Astrocyte (in vitro differentiated cells and primary cell): ENCODE measurements at regions not wholly inside any gene's neighbourhood (a gene's known extent, or its start where the extent isn't known, plus 50 kb on each side); places are given as distances from the start of the nearest gene placed in this dataset.

Experiments
- DNase-seq: peaks from one replicate; pipeline ENCODE4 v3.0.0-alpha.2; 2010; ENCODE audit warnings: low read depth
- FAIRE-seq: peaks from 2 replicates; lab custom pipeline; 2011; peaks lifted over from hg19 to GRCh38; lab: Jason Lieb, UNC
- H2AFZ ChIP-seq: 2 replicates; pipeline ENCODE4 v1.6.0; 2012; ENCODE audit warnings: low read depth, low read length, inconsistent platforms
- H3K27ac ChIP-seq: 2 replicates; pipeline ENCODE4 v1.5.1; 2011; ENCODE audit warnings: low read depth, low read length, inconsistent platforms
- H3K27me3 ChIP-seq: 2 replicates; pipeline ENCODE4 v1.6.0; 2011; ENCODE audit warnings: low read length, inconsistent platforms; ENCODE audit not compliant: insufficient read depth
- H3K36me3 ChIP-seq: 2 replicates; pipeline ENCODE4 v1.5.1; 2011; ENCODE audit warnings: low read length, inconsistent platforms; ENCODE audit not compliant: insufficient read depth
- H3K4me1 ChIP-seq: 2 replicates; pipeline ENCODE4 v1.5.1; 2011; ENCODE audit warnings: low read length, inconsistent platforms; ENCODE audit not compliant: insufficient read depth
- H3K4me2 ChIP-seq: 2 replicates; pipeline ENCODE4 v1.6.0; 2012; ENCODE audit warnings: low read length, inconsistent platforms
- H3K4me3 ChIP-seq: 2 replicates; pipeline ENCODE4 v1.5.1; 2011; ENCODE audit warnings: low read depth, mild to moderate bottlenecking, low read length, inconsistent platforms; ENCODE audit not compliant: insufficient read depth
- H3K79me2 ChIP-seq: 2 replicates; pipeline ENCODE4 v1.6.0; 2012; ENCODE audit warnings: mild to moderate bottlenecking, low read length, inconsistent platforms; ENCODE audit not compliant: insufficient read depth
- H3K9ac ChIP-seq: 2 replicates; pipeline ENCODE4 v1.6.0; 2012; ENCODE audit warnings: mild to moderate bottlenecking, low read length, inconsistent platforms
- H3K9me3 ChIP-seq: 2 replicates; pipeline ENCODE4 v1.5.1; 2012; ENCODE audit warnings: low read depth, mild to moderate bottlenecking, low read length, inconsistent platforms; ENCODE audit not compliant: insufficient read depth
- H4K20me1 ChIP-seq: 2 replicates; pipeline ENCODE4 v1.6.0; 2012; ENCODE audit warnings: low read length, inconsistent platforms; ENCODE audit not compliant: insufficient read depth
- H3K27ac Mint-ChIP-seq: one replicate; pipeline ENCODE4 v1.8.0; 2021; ENCODE audit warnings: mild to moderate bottlenecking, mixed read lengths; ENCODE audit not compliant: unreplicated experiment
- H3K27me3 Mint-ChIP-seq: one replicate; pipeline ENCODE4 v1.8.0; 2021; ENCODE audit warnings: low read depth, mixed read lengths; ENCODE audit not compliant: unreplicated experiment
- H3K36me3 Mint-ChIP-seq: one replicate; pipeline ENCODE4 v1.8.0; 2021; ENCODE audit warnings: low read depth, mixed read lengths; ENCODE audit not compliant: unreplicated experiment
- H3K4me1 Mint-ChIP-seq: one replicate; pipeline ENCODE4 v1.8.0; 2021; ENCODE audit warnings: low read depth, mixed read lengths; ENCODE audit not compliant: unreplicated experiment
- H3K4me3 Mint-ChIP-seq: one replicate; pipeline ENCODE4 v1.8.0; 2021; ENCODE audit warnings: mild to moderate bottlenecking, moderate library complexity, mixed read lengths; ENCODE audit not compliant: unreplicated experiment
- H3K9me3 Mint-ChIP-seq: one replicate; pipeline ENCODE4 v1.8.0; 2021; ENCODE audit warnings: mild to moderate bottlenecking, mixed read lengths; ENCODE audit not compliant: unreplicated experiment
- EZH2 ChIP-seq: IDR thresholded peaks from 2 replicates; pipeline ENCODE4 v1.6.1; 2012; ENCODE audit warnings: mild to moderate bottlenecking, low read length, inconsistent platforms; ENCODE audit not compliant: insufficient read depth
- TF ChIP-seq, protein P1 (sequence below): IDR thresholded peaks from 2 replicates; pipeline ENCODE4 v1.5.1; 2011; ENCODE audit warnings: low read depth, mild to moderate bottlenecking, inconsistent platforms, low read length, moderate library complexity; ENCODE audit not compliant: insufficient read depth

GRCh38 chr16:62530426-62530825 lies 494.2 kb upstream of the CDH8 start:
- Mint-ChIP-seq H3K4me3 (no peak overlapping the region), H3K27me3 (no peaks in the 10 kb centered on the region), H3K36me3 (no peaks in the 10 kb centered on the region), H3K9me3 (no peaks in the 10 kb centered on the region), H3K4me1 (peaks cover 9% of the 10 kb centered on the region), H3K27ac (no peak overlapping the region)
- H3K27me3 ChIP-seq: no peaks in the 10 kb centered on the region
- no peaks in the 10 kb centered on the region for H3K9me3 ChIP-seq
- no peaks in the 10 kb centered on the region for H4K20me1 ChIP-seq
- DNase-seq (no peak), FAIRE-seq (no peak)
- H3K36me3 ChIP-seq: no peaks in the 10 kb centered on the region
- no peaks in the 10 kb centered on the region for H3K4me1 ChIP-seq
- no peak for TF ChIP-seq EZH2
- TF ChIP-seq, protein P1, sequence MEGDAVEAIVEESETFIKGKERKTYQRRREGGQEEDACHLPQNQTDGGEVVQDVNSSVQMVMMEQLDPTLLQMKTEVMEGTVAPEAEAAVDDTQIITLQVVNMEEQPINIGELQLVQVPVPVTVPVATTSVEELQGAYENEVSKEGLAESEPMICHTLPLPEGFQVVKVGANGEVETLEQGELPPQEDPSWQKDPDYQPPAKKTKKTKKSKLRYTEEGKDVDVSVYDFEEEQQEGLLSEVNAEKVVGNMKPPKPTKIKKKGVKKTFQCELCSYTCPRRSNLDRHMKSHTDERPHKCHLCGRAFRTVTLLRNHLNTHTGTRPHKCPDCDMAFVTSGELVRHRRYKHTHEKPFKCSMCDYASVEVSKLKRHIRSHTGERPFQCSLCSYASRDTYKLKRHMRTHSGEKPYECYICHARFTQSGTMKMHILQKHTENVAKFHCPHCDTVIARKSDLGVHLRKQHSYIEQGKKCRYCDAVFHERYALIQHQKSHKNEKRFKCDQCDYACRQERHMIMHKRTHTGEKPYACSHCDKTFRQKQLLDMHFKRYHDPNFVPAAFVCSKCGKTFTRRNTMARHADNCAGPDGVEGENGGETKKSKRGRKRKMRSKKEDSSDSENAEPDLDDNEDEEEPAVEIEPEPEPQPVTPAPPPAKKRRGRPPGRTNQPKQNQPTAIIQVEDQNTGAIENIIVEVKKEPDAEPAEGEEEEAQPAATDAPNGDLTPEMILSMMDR: no peak
- H3K9ac ChIP-seq: no peak overlapping the region
- H3K4me2 ChIP-seq: no peak overlapping the region
- no peak overlapping the region for H2AFZ ChIP-seq
- no peak overlapping the region for H3K27ac ChIP-seq
- no peak overlapping the region for H3K4me3 ChIP-seq
- no peaks in the 10 kb centered on the region for H3K79me2 ChIP-seq

DNA sequence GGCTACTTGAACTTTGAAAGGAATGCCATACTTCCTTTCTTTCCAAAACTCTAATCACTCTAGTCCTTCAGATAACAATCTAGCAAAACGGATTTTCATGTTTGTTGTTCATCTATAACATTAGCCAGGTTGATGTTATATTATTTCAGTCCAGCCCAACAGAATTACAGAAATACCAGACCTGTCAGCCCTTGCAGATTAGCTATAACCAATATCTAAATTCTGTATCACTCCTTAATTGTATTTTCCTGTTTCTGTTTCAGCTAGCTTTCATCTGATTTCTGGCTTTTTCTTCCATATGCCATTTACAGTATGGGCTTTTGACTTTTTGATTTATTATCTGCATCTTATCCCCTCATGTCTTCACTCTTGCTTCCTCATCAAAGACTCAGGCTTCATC lies 479.8 kb upstream of the CDH8 start:
- Histone ChIP-seq H4K20me1 (no peaks in the 10 kb centered on the region), H2AFZ (no peak overlapping the region), H3K27ac (no peak overlapping the region), H3K9ac (no peak overlapping the region), H3K4me1 (no peaks in the 10 kb centered on the region), H3K36me3 (no peaks in the 10 kb centered on the region), H3K4me2 (no peak overlapping the region), H3K79me2 (no peaks in the 10 kb centered on the region), H3K4me3 (no peak overlapping the region), H3K27me3 (no peaks in the 10 kb centered on the region), H3K9me3 (no peaks in the 10 kb centered on the region)
- Mint-ChIP-seq H3K27me3 (no peaks in the 10 kb centered on the region), H3K9me3 (no peaks in the 10 kb centered on the region), H3K4me1 (no peaks in the 10 kb centered on the region), H3K27ac (no peak overlapping the region), H3K4me3 (no peak overlapping the region), H3K36me3 (no peaks in the 10 kb centered on the region)
- FAIRE-seq: no peak
- TF ChIP-seq, protein P1: no peak
- no peak for DNase-seq

DNA sequence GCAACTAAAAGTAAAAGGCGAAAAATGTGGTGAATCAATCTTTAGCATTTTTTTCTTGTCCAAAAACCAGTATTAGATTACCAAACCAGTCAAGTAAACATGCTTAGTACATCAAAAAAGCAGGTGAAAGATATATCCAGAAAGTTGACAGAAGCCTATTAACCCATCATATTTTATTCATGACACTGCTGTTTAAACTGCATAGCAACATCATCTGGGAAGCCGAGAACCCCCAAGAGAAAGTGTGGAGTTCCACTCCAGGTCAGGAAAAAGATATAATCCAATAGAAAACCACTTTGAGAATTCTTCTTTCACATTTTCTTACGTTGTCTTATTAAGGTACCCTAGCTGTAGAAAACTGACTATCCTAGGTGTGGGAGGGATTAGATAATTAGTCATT lies 466.8 kb upstream of the CDH8 start:
- H3K27ac Mint-ChIP-seq: no peak overlapping the region
- Histone ChIP-seq H4K20me1 (no peaks in the 10 kb centered on the region), H3K9me3 (no peaks in the 10 kb centered on the region), H3K27me3 (no peaks in the 10 kb centered on the region), H3K79me2 (no peaks in the 10 kb centered on the region), H3K4me1 (no peaks in the 10 kb centered on the region), H2AFZ (no peak overlapping the region), H3K27ac (no peak overlapping the region), H3K4me2 (no peak overlapping the region), H3K9ac (no peak overlapping the region), H3K4me3 (no peak overlapping the region), H3K36me3 (no peaks in the 10 kb centered on the region)
- no peak for DNase-seq
- no peaks in the 10 kb centered on the region for H3K4me1 Mint-ChIP-seq
- no peaks in the 10 kb centered on the region for H3K9me3 Mint-ChIP-seq
- no peaks in the 10 kb centered on the region for H3K36me3 Mint-ChIP-seq
- H3K27me3 Mint-ChIP-seq: no peaks in the 10 kb centered on the region
- H3K4me3 Mint-ChIP-seq: no peak overlapping the region
- TF ChIP-seq EZH2: no peak
- no peak for FAIRE-seq
